ENCODE measurements at regions not wholly inside any gene's neighbourhood (a gene's known extent, or its start where the extent isn't known, plus 50 kb on each side); places are given as distances from the start of the nearest gene placed in this dataset.
"Not testable (repeated sequence)": the region's sequence is repeated elsewhere in the genome, so short reads cannot be mapped to it uniquely, and the experiment has no call there.

DNA sequence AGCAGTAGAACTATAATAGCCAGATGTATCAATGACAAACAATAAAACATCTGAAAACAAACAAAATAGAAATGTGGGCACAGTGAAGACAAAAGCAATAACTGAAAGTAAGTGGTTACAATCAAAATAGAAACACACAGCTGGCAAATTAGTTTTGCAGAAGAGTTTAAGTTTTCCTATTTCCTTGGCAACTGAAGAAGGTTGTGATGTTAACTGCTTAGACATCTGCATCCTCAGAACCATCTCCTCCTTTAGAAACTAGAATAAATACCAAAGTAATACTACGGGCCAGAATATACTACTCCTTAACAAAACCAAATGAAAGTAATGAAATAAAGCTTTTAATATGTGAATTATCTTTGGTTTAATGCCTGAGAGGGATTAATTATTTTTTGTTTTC, 605.5 kb downstream of the LTN1 start:
- ChIA-PET POLR2A (ENCODE audit: low non-redundant PET) (no interaction called here), CTCF (no interaction called here)
- DNase-seq (ENCODE audit: low spot score): no peak
- no peak overlapping the region for H3K27ac ChIP-seq
- TF ChIP-seq, protein P1, sequence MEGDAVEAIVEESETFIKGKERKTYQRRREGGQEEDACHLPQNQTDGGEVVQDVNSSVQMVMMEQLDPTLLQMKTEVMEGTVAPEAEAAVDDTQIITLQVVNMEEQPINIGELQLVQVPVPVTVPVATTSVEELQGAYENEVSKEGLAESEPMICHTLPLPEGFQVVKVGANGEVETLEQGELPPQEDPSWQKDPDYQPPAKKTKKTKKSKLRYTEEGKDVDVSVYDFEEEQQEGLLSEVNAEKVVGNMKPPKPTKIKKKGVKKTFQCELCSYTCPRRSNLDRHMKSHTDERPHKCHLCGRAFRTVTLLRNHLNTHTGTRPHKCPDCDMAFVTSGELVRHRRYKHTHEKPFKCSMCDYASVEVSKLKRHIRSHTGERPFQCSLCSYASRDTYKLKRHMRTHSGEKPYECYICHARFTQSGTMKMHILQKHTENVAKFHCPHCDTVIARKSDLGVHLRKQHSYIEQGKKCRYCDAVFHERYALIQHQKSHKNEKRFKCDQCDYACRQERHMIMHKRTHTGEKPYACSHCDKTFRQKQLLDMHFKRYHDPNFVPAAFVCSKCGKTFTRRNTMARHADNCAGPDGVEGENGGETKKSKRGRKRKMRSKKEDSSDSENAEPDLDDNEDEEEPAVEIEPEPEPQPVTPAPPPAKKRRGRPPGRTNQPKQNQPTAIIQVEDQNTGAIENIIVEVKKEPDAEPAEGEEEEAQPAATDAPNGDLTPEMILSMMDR (conservative IDR thresholded peaks at IDR 0.05; ENCODE audit: low read depth): no peak

DNA sequence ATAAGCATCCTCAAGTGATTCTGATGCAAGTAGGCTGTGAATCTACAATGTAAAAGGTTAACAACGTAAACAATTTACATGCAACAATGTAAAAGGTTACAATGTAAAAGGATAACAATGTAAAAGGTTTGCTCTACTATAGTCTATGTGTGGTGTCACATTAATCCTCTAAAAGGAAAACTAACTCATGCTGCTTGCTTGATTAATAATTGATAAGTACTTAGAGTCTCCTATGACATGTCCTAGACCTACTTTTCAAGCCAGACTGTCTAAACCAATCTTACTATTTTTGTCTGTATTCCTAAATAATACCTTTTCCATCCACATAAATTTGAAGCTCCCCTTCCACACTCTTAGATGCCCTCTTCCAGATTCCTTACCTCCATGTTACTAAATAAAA, 606.8 kb downstream of the LTN1 start:
- H3K27ac ChIP-seq: no peak overlapping the region
- DNase-seq (ENCODE audit: low spot score): no peak
- TF ChIP-seq, protein P1 (conservative IDR thresholded peaks at IDR 0.05; ENCODE audit: low read depth): no peak
- ChIA-PET CTCF (interaction anchor here (0.8 kb wide), 1 partner anchor 200 kb away, joined by 3 read pairs; no protein-coding TSS in a partner anchor), POLR2A (ENCODE audit: low non-redundant PET) (no interaction called here)

DNA sequence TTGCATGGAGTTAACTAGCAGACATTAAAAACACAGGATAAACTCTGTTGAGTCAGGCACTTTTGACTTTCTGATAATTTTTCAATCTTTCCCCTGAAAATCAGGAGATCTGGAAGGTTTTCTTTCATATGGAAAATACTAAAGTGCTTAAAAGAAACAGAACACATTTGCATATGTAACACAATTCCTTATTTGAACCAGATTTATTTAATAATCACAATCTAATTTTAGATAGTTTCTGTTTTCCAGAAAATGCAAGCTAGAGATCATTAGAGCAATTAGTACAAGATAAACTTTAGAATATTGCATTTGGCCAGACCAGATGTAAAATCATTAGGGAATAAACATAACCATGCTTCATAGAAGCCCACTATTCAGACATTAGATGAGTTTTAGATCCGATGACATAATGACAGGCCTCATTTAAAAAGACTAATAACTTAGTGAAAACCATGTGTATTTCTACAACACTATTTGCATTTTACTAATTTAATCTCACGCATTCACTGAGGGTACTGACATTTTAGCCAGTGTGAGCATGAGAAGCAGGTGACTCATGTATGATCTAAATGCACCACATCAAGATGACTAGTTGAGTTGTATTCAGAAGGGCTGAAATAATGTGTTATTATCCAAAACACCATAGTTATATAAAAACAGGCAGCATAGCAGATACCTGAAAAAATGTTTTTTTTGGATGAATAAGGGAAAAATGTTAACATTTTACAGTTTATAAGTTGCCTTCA, 611.5 kb downstream of the LTN1 start:
- H3K27ac ChIP-seq; POLR2A ChIA-PET (ENCODE audit: low non-redundant PET); DNase-seq (ENCODE audit: low spot score): not testable (repeated sequence)
- CTCF ChIA-PET: interaction anchor here (0.6 kb wide), 1 partner anchor 309 kb away, joined by 5 read pairs; no protein-coding TSS in a partner anchor

DNA sequence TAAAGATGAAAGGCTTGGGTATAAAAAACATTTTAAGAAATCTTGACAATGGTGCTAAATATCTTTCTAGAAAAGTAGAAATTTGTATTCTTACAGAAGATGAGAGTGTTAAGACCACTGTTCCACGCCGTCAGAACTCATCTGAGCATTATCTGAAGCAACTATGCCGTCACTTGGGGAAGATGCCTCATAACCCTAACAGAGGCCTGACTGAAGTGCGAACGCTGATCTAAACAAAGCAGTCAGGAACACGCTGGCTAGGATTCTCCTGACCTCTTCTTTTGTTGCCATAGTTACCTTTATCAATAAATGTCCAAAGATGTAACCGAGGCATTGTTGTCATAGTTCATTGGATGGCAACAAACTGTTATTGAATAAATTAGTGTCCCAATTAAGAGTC, 612.4 kb downstream of the LTN1 start:
- H3K27ac ChIP-seq: no peak overlapping the region
- ChIA-PET CTCF (no interaction called here), POLR2A (ENCODE audit: low non-redundant PET) (no interaction called here)
- TF ChIP-seq, protein P1 (conservative IDR thresholded peaks at IDR 0.05; ENCODE audit: low read depth): no peak
- no peak for DNase-seq (ENCODE audit: low spot score)

DNA sequence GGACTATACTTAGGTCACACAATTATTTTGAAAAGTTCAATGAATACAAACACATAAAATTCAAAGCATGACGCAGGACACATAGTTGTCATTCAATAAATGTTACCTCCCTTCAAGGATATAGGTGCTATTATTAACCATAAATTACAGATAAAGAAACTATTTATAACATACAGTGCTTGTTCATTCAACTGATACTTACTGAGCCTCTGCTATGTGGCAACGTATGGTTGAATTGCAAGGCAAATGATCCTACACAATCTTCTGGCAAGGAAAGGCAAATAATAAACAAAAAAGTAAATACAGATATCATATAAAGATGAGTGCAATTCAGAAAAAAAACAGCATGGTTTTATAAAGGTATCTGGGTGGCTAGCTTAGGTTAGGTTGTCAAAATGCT, 614.7 kb downstream of the LTN1 start:
- POLR2A ChIA-PET (ENCODE audit: low non-redundant PET): no interaction called here
- CTCF ChIA-PET: no interaction called here
- TF ChIP-seq, protein P1 (conservative IDR thresholded peaks at IDR 0.05; ENCODE audit: low read depth): no peak
- no peak overlapping the region for H3K27ac ChIP-seq
- no peak for DNase-seq (ENCODE audit: low spot score)

DNA sequence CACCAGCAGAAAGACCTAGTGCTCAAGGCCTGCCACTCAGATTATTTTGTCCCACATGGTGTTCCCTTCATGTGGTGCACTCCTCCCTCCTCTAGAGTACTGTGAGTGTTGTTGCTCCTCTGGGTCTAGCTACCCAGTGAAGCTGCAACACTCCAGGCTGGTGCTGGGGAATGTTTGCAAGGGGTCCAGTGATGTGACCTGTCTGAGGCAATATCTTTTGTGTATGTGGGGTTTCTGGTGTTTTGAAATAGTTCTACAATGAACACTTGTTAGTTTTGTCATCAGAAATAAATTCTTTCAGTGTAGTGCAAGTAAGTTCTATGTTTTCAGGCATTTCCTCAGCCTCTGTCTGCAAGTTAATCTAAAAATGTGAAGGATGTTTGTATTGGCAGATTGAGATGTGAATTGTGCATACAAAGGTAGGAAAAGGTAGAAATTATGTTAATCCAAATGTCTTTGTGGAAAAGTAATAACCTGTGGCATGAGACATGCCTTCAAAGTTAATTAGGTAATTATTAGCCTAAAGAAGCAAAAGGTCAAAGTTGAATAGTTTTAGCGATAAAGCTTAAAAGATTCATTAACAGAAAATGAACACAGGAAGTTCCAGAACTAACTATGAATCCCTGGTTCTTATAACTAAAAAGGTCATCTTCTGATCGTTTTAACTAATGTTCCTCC, 616.8 kb downstream of the LTN1 start:
- no peak for DNase-seq (ENCODE audit: low spot score)
- POLR2A ChIA-PET (ENCODE audit: low non-redundant PET): no interaction called here
- no peak overlapping the region for H3K27ac ChIP-seq
- CTCF ChIA-PET: no interaction called here
- TF ChIP-seq, protein P1 (conservative IDR thresholded peaks at IDR 0.05; ENCODE audit: low read depth): no peak

DNA sequence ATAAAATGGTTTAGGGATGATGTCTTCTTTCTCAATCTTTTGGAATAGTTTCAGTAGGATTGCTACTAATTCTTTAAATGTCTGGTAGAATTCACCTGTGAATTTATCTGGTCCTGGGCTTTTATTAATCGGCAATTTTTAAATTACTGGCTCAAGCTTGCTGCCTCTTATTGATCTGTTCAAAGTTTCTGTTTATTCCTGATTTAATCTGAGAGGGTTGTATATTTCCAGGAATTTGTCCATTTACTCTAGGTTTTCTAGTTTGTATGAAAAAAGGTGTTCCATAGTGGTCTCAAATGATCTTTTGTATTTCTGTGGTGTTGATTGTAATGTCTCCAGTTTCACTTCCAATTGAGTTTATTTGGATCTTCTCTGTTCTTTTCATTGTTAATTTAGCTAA, 617.8 kb downstream of the LTN1 start:
- POLR2A ChIA-PET (ENCODE audit: low non-redundant PET): no interaction called here
- DNase-seq (ENCODE audit: low spot score): no peak
- TF ChIP-seq, protein P1 (conservative IDR thresholded peaks at IDR 0.05; ENCODE audit: low read depth): no peak
- no peak overlapping the region for H3K27ac ChIP-seq
- CTCF ChIA-PET: no interaction called here

Measured in RWPE1 (cell line).